Heart right ventricle (tissue), 16 donors: ENCODE measurements at regions not wholly inside any gene's neighbourhood (a gene's known extent, or its start where the extent isn't known, plus 50 kb on each side); places are given as distances from the start of the nearest gene placed in this dataset.
A peak's percentile ranks its signal among the peaks of the same experiment; 100 is the strongest.
"Not testable (repeated sequence)": the region's sequence is repeated elsewhere in the genome, so short reads cannot be mapped to it uniquely, and the experiment has no call there.

Experiments used
- ATAC-seq, 8 donors: fragments of 200-7000 bp; cut with Tn5 transposase; one replicate each; pipeline ENCODE4 v1.9.1; 2020; ENCODE audit warnings: mild to moderate bottlenecking in 8 of 8, moderate library complexity in 8 of 8, moderate number of reproducible peaks in 1 of 8
- DNase-seq, 2 donors: peaks; one replicate each; pipeline ENCODE4 v3.0.0-alpha.2; 2020
- H3K27ac ChIP-seq, 10 donors: fragments of 200-600 bp; sonication (generic) in 2 of 10; one replicate each; pipeline versions ENCODE4 v1.5.0 to v1.8.0; 2020 to 2022; ENCODE audit warnings: mild to moderate bottlenecking in 3 of 10
- H3K27me3 ChIP-seq, 7 donors: fragments of 200-600 bp; one replicate each; pipeline ENCODE4 v1.8.0; 2021 to 2022; ENCODE audit warnings: mild to moderate bottlenecking in 2 of 7
- H3K36me3 ChIP-seq, 9 donors: fragments of 200-600 bp; sonication (generic) in 1 of 9; one replicate each; pipeline versions ENCODE4 v1.5.0 to v1.8.0; 2020 to 2022; ENCODE audit warnings: mild to moderate bottlenecking in 2 of 9
- H3K4me1 ChIP-seq, 9 donors: fragments of 200-600 bp; sonication (generic) in 1 of 9; one replicate each; pipeline versions ENCODE4 v1.5.0 to v1.8.0; 2020 to 2022; ENCODE audit warnings: mild to moderate bottlenecking in 4 of 9
- H3K4me3 ChIP-seq, 10 donors: fragments of 200-600 bp; sonication (generic) in 2 of 10; one replicate each; pipeline versions ENCODE4 v1.5.0 to v1.8.0; 2020 to 2022; ENCODE audit warnings: mild to moderate bottlenecking in 7 of 10, moderate library complexity in 2 of 10
- H3K9me3 ChIP-seq, 11 donors: fragments of 200-600 bp in 10 of 11; sonication (generic) in 2 of 11; one replicate each; pipeline versions ENCODE4 v1.5.0 to v1.8.0; 2013 to 2022; ENCODE audit warnings: mild to moderate bottlenecking in 2 of 11, control low read depth in 1 of 11, moderate library complexity in 1 of 11
- WGBS, 2 donors: extraction: QIAGEN DNeasy Blood & Tissue Kit; methylation state at CpG; one replicate each; pipeline ENCODE4 v1.1.7; 2013; ENCODE audit warnings: inconsistent platforms in 1 of 2; 5-methylcytosine and 5-hydroxymethylcytosine counted together
- intact Hi-C, 10 donors: fragments of 100-400 bp; cut with DNase I; formaldehyde crosslinking; loops; one replicate each; pipeline versions ENCODE4 v1.11.1 to v1.14.2; 2022
- TF ChIP-seq, protein P1 (sequence below), 9 donors: fragments of 200-600 bp; sonication (generic) in 2 of 9; IDR thresholded peaks; one replicate each; pipeline versions ENCODE4 v1.5.0 to v1.8.0; 2021 to 2022; ENCODE audit warnings: antibody characterized with exemption in 9 of 9, mild to moderate bottlenecking in 5 of 9, moderate library complexity in 1 of 9
- donor health status: Arrhythmogenic right ventricular cardiomyopathy.
- donor health status: ischemic (EF 13 %, LVEDD 7.1; RV severe dilation, severe dysfunction).
- donor health status: healthy with polysubstance abuse.
- donor health status: DM: no; HTN: yes; CAD: no.
- donor health status: DM: no; HTN: no; CAD: no.
- donor health status: ischemic (EF 25% LVEDD 6.9; RV normal size, moderate dysfunction).
- donor health status: ischemic (EF 25% LVEDD 5.7; RV mildly dilated, moderate dysfunction).
- donor health status: healthy.
- donor health status: DM: yes; HTN: yes; CAD: no.
- donor health status: Ischemic cardiomyopathy.
- donor health status: ischemic (EF 35%, LVEDD 5.7; RV mildly dilated, moderate dysfunction).
- donor health status: nonischemic (EF 11% LVEDD 7.7; RV severe dilation, severe dysfunction).
- donor health status: DM: yes; HTN: yes; CAD: no.
- donor health status: PGD.
- donor health status: ischemic (EF 29% LVEDD 5.4; RV normal size, mild dysfunction).
- donor health status: nonischemic (EF 23%, LVEDD 6.1; RV moderate dilation, normal function).

DNA sequence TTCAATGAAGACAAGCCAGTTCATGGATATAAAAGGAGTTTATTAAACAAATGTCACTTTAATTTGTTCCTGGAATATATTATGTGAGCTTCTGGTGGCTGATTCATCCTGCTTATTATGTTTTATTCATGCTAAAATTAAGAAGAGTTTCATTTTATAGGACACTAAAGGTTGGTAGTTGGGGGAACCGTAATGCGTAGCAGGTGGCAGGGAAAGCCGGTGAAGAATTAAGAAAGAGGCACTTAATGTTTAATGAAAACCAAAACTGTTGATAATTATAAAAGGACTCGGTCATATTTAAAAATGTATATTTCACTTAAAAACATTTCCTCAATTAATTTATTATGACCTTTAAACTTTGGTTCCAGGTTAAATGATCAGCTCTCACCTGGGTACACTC is 94.3 kb downstream of the XKR3 start:
- H3K27me3 ChIP-seq, H3K27ac ChIP-seq, H3K4me3 ChIP-seq, ATAC-seq, H3K9me3 ChIP-seq, H3K4me1 ChIP-seq, DNase-seq, H3K36me3 ChIP-seq, intact Hi-C loops: not testable (repeated sequence)
- 89 to 94% methylated on average over 4 of the region's 4 CpGs for WGBS, 2 donors

DNA sequence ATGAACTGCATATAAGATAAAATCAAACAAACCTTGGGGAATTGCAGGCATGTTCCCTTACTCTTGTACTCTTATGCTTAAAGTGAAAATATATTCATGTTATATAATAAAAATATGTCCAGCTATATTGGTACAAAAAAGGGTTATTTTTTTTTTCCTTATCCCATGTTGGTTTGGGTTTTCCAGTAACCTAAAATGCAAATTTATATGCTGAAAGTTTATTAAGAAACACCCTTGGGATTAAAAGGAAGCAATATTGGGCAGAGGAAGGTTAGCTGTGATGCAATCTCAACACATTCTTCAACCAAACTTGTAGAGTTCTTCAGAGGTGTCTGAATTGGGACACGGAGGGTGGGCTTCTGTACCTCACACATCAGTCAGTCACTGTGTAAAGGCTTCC is 97.7 kb downstream of the XKR3 start:
- H3K9me3 ChIP-seq, H3K27me3 ChIP-seq, H3K36me3 ChIP-seq, DNase-seq, intact Hi-C loops, H3K27ac ChIP-seq, ATAC-seq, H3K4me3 ChIP-seq, H3K4me1 ChIP-seq: not testable (repeated sequence)
- 0 to 33% methylated on average over 1 of the region's 1 CpG for WGBS, 2 donors

DNA sequence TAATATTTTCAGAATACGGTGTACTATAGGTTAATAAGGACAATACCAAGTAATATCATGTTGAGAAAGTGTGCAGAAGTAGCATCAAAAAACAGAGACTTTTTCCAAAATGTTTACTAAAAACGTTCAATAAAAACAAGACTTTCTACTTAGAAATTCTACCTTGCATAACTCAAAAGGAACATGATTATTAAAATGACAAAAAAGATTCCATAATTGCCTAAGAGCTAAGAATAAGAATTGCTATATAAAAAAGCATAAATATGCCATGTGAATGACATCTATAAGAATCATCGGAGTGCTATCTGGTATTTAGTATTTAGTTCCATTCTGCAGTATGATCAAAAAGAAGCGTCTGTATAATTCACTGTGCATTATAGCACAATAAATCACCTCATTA is 102.0 kb downstream of the XKR3 start:
- 61 to 70% methylated on average over 4 of the region's 4 CpGs for WGBS, 2 donors
- H3K36me3 ChIP-seq, H3K27ac ChIP-seq, H3K9me3 ChIP-seq, intact Hi-C loops, DNase-seq, ATAC-seq, H3K4me3 ChIP-seq: not testable (repeated sequence)
- peaks cover 0 to 19% (median 4%) of the 10 kb centered on the region in 7 donors for H3K27me3 ChIP-seq
- peaks cover 0 to 14% (median 0%) of the 10 kb centered on the region in 9 donors for H3K4me1 ChIP-seq

DNA sequence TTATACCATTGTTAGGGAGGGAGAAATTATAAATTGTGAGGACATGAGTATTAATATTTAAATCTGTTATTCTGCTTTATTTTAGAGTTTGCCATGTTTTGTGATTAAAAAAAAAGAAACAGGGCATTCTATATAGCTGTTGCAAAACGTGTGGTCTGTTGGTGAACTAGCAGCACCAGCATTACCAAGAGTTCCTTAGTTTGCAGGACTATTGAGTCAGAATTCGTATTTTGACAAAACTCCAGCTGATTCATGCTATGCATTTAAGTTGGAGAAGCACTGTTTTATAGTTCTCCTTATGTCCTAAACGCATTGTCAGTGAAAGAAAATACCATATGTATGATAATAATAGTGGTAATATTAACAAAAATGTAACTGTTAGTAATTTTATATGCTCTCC is 102.6 kb downstream of the XKR3 start:
- Histone ChIP-seq H3K4me1 (peaks cover 0 to 14% (median 0%) of the 10 kb centered on the region in 9 donors), H3K27me3 (peaks cover under 1 to 25% (median 10%) of the 10 kb centered on the region in 7 donors), H3K27ac (peak overlapping the region in 1 of 10 donors; percentile 47)
- DNase-seq, intact Hi-C loops, ATAC-seq, H3K9me3 ChIP-seq, H3K36me3 ChIP-seq, H3K4me3 ChIP-seq: not testable (repeated sequence)
- WGBS, 2 donors, result 19 to 25% methylated on average over 3 of the region's 3 CpGs

DNA sequence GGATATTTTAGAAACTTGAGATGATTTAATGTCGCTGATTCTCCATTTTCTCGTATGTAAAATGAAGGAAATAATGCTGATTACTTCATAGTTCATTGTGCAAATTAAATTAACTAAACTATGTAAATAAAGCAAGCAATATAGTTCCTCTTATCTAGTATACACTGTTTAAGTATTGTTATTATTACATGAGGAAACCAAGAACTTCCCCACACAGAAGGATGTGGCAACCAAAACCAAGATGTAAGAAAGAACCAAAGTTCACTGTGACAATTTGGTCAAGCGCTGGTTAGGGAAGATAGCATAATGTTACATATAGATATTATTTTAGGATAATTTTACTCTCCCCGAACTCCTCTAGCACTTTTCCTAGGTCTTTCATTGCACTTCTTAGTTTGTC is 103.2 kb downstream of the XKR3 start:
- intact Hi-C loops, result no loop called here
- Histone ChIP-seq H3K9me3 (no peaks in the 10 kb centered on the region), H3K27ac (peak overlapping the region in 1 of 10 donors; percentile 47), H3K36me3 (no peaks in the 10 kb centered on the region), H3K4me3 (no peak overlapping the region), H3K27me3 (peaks cover 3 to 31% (median 14%) of the 10 kb centered on the region in 7 donors), H3K4me1 (peaks cover 0 to 14% (median 0%) of the 10 kb centered on the region in 9 donors)
- 66% methylated on average over 4 of the region's 4 CpGs for WGBS, 2 donors
- DNase-seq (no peak), ATAC-seq (no peak)
- TF ChIP-seq, protein P1, sequence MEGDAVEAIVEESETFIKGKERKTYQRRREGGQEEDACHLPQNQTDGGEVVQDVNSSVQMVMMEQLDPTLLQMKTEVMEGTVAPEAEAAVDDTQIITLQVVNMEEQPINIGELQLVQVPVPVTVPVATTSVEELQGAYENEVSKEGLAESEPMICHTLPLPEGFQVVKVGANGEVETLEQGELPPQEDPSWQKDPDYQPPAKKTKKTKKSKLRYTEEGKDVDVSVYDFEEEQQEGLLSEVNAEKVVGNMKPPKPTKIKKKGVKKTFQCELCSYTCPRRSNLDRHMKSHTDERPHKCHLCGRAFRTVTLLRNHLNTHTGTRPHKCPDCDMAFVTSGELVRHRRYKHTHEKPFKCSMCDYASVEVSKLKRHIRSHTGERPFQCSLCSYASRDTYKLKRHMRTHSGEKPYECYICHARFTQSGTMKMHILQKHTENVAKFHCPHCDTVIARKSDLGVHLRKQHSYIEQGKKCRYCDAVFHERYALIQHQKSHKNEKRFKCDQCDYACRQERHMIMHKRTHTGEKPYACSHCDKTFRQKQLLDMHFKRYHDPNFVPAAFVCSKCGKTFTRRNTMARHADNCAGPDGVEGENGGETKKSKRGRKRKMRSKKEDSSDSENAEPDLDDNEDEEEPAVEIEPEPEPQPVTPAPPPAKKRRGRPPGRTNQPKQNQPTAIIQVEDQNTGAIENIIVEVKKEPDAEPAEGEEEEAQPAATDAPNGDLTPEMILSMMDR (IDR thresholded peaks at IDR 0.05), result no peak

DNA sequence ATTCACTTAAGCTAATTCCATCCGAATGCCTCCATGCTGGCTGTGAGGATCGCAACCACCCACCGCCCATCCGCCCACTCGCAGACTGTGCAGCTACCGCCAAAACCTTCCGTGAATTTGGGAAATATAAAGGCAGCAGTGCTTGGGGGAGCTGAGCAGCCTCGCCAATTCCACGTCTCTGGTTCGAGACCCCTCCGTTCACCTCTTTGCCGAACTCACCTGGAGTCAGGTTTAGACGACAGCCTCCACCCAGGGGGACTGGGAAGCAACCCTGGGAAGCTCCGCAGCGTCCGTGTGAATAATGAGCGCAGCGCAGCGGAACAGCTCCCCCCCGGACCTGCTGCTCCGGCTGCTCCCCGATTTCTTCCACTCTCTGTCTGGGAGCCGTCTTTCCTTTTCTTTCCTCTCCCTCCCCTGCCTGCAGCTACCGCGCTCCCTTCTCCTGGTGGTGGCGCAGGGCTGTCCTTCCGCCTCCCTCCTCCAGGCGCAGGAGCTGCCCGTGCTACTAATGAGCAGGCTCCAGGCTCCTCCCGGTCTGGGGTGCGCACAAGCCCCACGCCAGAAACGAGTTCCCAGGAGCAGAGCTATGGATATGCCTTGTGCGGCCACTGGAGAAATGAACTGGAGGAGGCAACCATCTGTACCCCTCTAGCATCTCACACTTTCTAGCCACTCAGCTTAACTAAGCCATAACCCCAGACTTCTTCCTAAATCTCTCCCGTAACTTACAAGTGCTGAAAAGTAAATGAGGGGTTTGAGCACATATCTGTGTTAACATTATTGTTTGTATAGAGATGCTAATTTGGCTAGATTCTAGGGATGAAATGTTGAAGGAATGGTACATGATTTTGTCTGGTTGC is 107.3 kb downstream of the XKR3 start:
- H3K9me3 ChIP-seq, result peaks cover 0 to 3% (median 0%) of the 10 kb centered on the region in 11 donors
- no peak overlapping the region for H3K27ac ChIP-seq
- WGBS, 2 donors, result 14% methylated on average over 35 of the region's 35 CpGs
- intact Hi-C loops, result no loop called here
- ATAC-seq (no peak), DNase-seq (no peak)
- peaks cover 0 to 5% (median 0%) of the 10 kb centered on the region in 9 donors for H3K4me1 ChIP-seq
- TF ChIP-seq, protein P1 (IDR thresholded peaks at IDR 0.05), result no peak
- peaks cover 3 to 41% (median 14%) of the 10 kb centered on the region in 7 donors for H3K27me3 ChIP-seq
- H3K36me3 ChIP-seq, result no peaks in the 10 kb centered on the region
- no peak overlapping the region for H3K4me3 ChIP-seq

DNA sequence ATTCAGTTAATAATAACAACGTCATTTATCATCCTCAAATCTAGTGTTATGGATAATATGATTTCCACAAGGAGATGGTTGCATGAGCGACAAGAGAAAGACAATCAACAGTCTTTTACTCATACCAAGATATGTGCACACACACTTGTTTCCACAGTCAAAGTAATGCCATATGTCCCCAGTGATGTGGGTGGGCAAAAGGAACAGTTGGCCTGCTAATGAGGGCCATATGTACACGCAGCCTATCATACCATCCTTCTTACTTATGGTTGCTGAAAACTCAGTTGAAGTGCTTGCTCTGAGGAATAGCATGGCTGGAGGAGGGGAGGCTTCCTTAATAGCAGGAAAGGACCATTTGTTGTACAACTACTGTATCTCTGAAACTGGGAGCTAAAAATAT is 110.6 kb downstream of the XKR3 start:
- intact Hi-C loops, H3K4me3 ChIP-seq, H3K36me3 ChIP-seq, DNase-seq, ATAC-seq, H3K27ac ChIP-seq, H3K4me1 ChIP-seq: not testable (repeated sequence)
- WGBS, 2 donors, result 53 to 56% methylated on average over 3 of the region's 3 CpGs
- peaks cover 3 to 30% (median 14%) of the 10 kb centered on the region in 7 donors for H3K27me3 ChIP-seq
- H3K9me3 ChIP-seq, result peaks cover 0 to 20% (median 0%) of the 10 kb centered on the region in 11 donors

DNA sequence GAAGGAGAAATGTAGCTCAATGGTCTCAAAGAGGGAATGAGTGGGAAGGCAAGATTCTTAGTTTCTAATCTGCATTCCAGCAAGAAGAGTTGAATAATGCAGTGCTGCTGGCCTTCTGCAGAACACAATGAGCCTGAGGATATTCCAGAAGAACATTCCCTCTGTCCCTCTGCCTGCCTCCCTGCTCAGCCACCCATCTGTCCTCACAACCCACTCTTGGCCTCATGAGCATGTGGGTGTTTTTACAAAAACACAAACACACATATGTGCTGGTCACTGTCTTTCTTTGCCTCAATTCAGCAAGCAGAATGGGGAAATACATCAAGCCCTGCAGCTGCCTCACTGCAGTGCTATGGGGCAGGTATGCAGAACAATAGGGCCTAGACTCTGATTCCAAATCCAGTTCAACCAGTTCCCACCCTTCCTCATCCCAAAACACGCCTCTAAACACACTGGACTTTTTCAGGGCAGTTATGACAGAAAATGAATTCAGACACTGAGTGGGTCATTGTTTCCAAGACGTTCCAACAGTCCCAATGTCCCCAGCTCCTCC is 109.8 kb upstream of the CCT8L2 start:
- intact Hi-C loops, H3K36me3 ChIP-seq, H3K4me1 ChIP-seq, H3K4me3 ChIP-seq, H3K27me3 ChIP-seq, H3K9me3 ChIP-seq, ATAC-seq, DNase-seq, H3K27ac ChIP-seq: not testable (repeated sequence)
- 48 to 56% methylated on average over 2 of the region's 2 CpGs for WGBS, 2 donors

DNA sequence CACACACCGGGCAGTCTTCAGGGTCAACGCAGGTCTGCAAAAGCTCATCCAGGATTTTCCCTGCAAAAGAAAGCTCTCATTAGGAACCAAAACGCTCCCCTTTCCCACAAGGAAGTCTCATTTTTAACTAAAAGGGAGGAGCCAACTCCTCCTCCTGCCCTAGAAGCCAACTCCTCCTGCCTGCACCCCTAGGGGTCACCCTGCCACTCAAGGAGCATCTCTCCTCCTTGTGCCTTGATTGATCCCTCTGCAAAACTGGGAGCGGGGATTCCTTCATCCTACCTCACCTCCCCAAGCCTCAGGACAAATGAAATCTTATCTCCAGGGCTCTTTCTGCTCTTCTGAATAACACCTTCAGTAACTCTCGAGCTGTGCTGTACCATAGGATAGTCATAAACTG is 107.8 kb upstream of the CCT8L2 start:
- H3K27me3 ChIP-seq, H3K27ac ChIP-seq, H3K4me1 ChIP-seq, ATAC-seq, intact Hi-C loops, H3K4me3 ChIP-seq, H3K9me3 ChIP-seq, DNase-seq, H3K36me3 ChIP-seq: not testable (repeated sequence)
- WGBS, 2 donors, result 61% methylated on average over 5 of the region's 5 CpGs
